Activated naive CD8-positive, alpha-beta T cell (primary cell): ENCODE measurements at regions not wholly inside any gene's neighbourhood (a gene's known extent, or its start where the extent isn't known, plus 50 kb on each side); places are given as distances from the start of the nearest gene placed in this dataset.

Experiments
- H3K27ac Mint-ChIP-seq: one replicate; pipeline ENCODE4 v1.8.0; 2021; ENCODE audit warnings: mixed read lengths
- H3K27me3 Mint-ChIP-seq: one replicate; pipeline ENCODE4 v1.8.0; 2021; ENCODE audit warnings: mixed read lengths
- H3K36me3 Mint-ChIP-seq: one replicate; pipeline ENCODE4 v1.8.0; 2021; ENCODE audit warnings: mixed read lengths
- H3K4me1 Mint-ChIP-seq: one replicate; pipeline ENCODE4 v1.8.0; 2021; ENCODE audit warnings: low read depth, mixed read lengths
- H3K4me3 Mint-ChIP-seq: one replicate; pipeline ENCODE4 v1.8.0; 2021; ENCODE audit warnings: mild to moderate bottlenecking, mixed read lengths
- H3K9me3 Mint-ChIP-seq: one replicate; pipeline ENCODE4 v1.8.0; 2021; ENCODE audit warnings: low read depth, mixed read lengths

- Mint-ChIP-seq H3K4me1 (peaks cover 76% of the 10 kb centered on the region), H3K9me3 (no peaks in the 10 kb centered on the region), H3K27ac (peak overlapping the region; percentile 98), H3K4me3 (peak overlapping the region; percentile 81), H3K27me3 (no peaks in the 10 kb centered on the region), H3K36me3 (peaks cover 19% of the 10 kb centered on the region)
Observed at GRCh38 chr7:130966246-130967009, 232.4 kb upstream of the KLF14 start.

- peaks cover 32% of the 10 kb centered on the region for H3K36me3 Mint-ChIP-seq
- no peaks in the 10 kb centered on the region for H3K27me3 Mint-ChIP-seq
- no peaks in the 10 kb centered on the region for H3K9me3 Mint-ChIP-seq
- H3K4me1 Mint-ChIP-seq: peaks cover 86% of the 10 kb centered on the region
- peak overlapping the region; percentile 77 for H3K4me3 Mint-ChIP-seq
- peak overlapping the region; percentile 98 for H3K27ac Mint-ChIP-seq
Observed at GRCh38 chr7:130970196-130970595, 236.2 kb upstream of the KLF14 start.

- Mint-ChIP-seq H3K4me1 (peaks cover 91% of the 10 kb centered on the region), H3K4me3 (peak overlapping the region; percentile 77), H3K36me3 (peaks cover 37% of the 10 kb centered on the region)
Observed at GRCh38 chr7:130970696-130971095, 236.7 kb upstream of the KLF14 start.

GRCh38 chr7:130971297-130971696 lies 237.3 kb upstream of the KLF14 start:
- Mint-ChIP-seq H3K27ac (peak overlapping the region; percentile 98), H3K9me3 (no peaks in the 10 kb centered on the region), H3K36me3 (peaks cover 37% of the 10 kb centered on the region), H3K27me3 (no peaks in the 10 kb centered on the region), H3K4me1 (peaks cover 88% of the 10 kb centered on the region), H3K4me3 (peak overlapping the region; percentile 77)

More at GRCh38 chr7:130970696-130971095, 236.7 kb upstream of the KLF14 start:
- no peaks in the 10 kb centered on the region for H3K9me3 Mint-ChIP-seq
- H3K27me3 Mint-ChIP-seq: no peaks in the 10 kb centered on the region
- H3K27ac Mint-ChIP-seq: peak overlapping the region; percentile 98

GRCh38 chr7:130972201-130972600 lies 238.2 kb upstream of the KLF14 start:
- Mint-ChIP-seq H3K27ac (peak overlapping the region; percentile 98), H3K4me3 (peak overlapping the region; percentile 77), H3K4me1 (peaks cover 84% of the 10 kb centered on the region), H3K9me3 (no peaks in the 10 kb centered on the region), H3K27me3 (no peaks in the 10 kb centered on the region), H3K36me3 (peaks cover 33% of the 10 kb centered on the region)

- H3K9me3 Mint-ChIP-seq: no peaks in the 10 kb centered on the region
- peak overlapping the region; percentile 99 for H3K27ac Mint-ChIP-seq
- peak overlapping the region; percentile 70 for H3K4me3 Mint-ChIP-seq
- no peaks in the 10 kb centered on the region for H3K27me3 Mint-ChIP-seq
- peaks cover 27% of the 10 kb centered on the region for H3K36me3 Mint-ChIP-seq
- H3K4me1 Mint-ChIP-seq: peaks cover 80% of the 10 kb centered on the region
Observed at GRCh38 chr7:130973637-130974036, 239.6 kb upstream of the KLF14 start.

- Mint-ChIP-seq H3K4me1 (peaks cover 79% of the 10 kb centered on the region), H3K4me3 (peak overlapping the region; percentile 70), H3K27ac (peak overlapping the region; percentile 99), H3K9me3 (no peaks in the 10 kb centered on the region), H3K27me3 (no peaks in the 10 kb centered on the region), H3K36me3 (peaks cover 27% of the 10 kb centered on the region)
Observed at GRCh38 chr7:130974169-130974568, 240.2 kb upstream of the KLF14 start.

- peaks cover 27% of the 10 kb centered on the region for H3K36me3 Mint-ChIP-seq
- H3K4me3 Mint-ChIP-seq: no peak overlapping the region
- H3K27ac Mint-ChIP-seq: peak overlapping the region; percentile 99
Observed at GRCh38 chr7:130974794-130975193, 240.8 kb upstream of the KLF14 start.

GRCh38 chr7:130975731-130976130 lies 241.7 kb upstream of the KLF14 start:
- H3K36me3 Mint-ChIP-seq: peaks cover 27% of the 10 kb centered on the region
- peak overlapping the region; percentile 99 for H3K27ac Mint-ChIP-seq
- H3K4me1 Mint-ChIP-seq: peaks cover 79% of the 10 kb centered on the region
- H3K27me3 Mint-ChIP-seq: no peaks in the 10 kb centered on the region
- no peaks in the 10 kb centered on the region for H3K9me3 Mint-ChIP-seq
- peak overlapping the region; percentile 35 for H3K4me3 Mint-ChIP-seq

More at GRCh38 chr7:130974794-130975193, 240.8 kb upstream of the KLF14 start:
- no peaks in the 10 kb centered on the region for H3K27me3 Mint-ChIP-seq
- H3K4me1 Mint-ChIP-seq: peaks cover 83% of the 10 kb centered on the region
- H3K9me3 Mint-ChIP-seq: no peaks in the 10 kb centered on the region

GRCh38 chr7:130982160-130982638 lies 248.2 kb upstream of the KLF14 start:
- no peak overlapping the region for H3K4me3 Mint-ChIP-seq
- no peaks in the 10 kb centered on the region for H3K9me3 Mint-ChIP-seq
- H3K27ac Mint-ChIP-seq: no peak overlapping the region
- H3K27me3 Mint-ChIP-seq: no peaks in the 10 kb centered on the region
- peaks cover 2% of the 10 kb centered on the region for H3K36me3 Mint-ChIP-seq
- H3K4me1 Mint-ChIP-seq: peaks cover 57% of the 10 kb centered on the region

GRCh38 chr7:130982651-130983050 lies 248.6 kb upstream of the KLF14 start:
- H3K4me3 Mint-ChIP-seq: no peak overlapping the region
- peaks cover 59% of the 10 kb centered on the region for H3K4me1 Mint-ChIP-seq
- no peak overlapping the region for H3K27ac Mint-ChIP-seq
- no peaks in the 10 kb centered on the region for H3K27me3 Mint-ChIP-seq
- H3K36me3 Mint-ChIP-seq: peaks cover 2% of the 10 kb centered on the region
- no peaks in the 10 kb centered on the region for H3K9me3 Mint-ChIP-seq

- Mint-ChIP-seq H3K9me3 (no peaks in the 10 kb centered on the region), H3K4me1 (peaks cover 62% of the 10 kb centered on the region), H3K27me3 (no peaks in the 10 kb centered on the region), H3K36me3 (peaks cover 2% of the 10 kb centered on the region), H3K4me3 (peak overlapping the region; percentile 34), H3K27ac (peak overlapping the region; percentile 91)
Observed at GRCh38 chr7:130985361-130985760, 251.4 kb upstream of the KLF14 start.

- Mint-ChIP-seq H3K36me3 (peaks cover 2% of the 10 kb centered on the region), H3K27me3 (no peaks in the 10 kb centered on the region), H3K27ac (peak overlapping the region; percentile 91), H3K9me3 (no peaks in the 10 kb centered on the region), H3K4me1 (peaks cover 70% of the 10 kb centered on the region), H3K4me3 (peak overlapping the region; percentile 34)
Observed at GRCh38 chr7:130986261-130986690, 252.3 kb upstream of the KLF14 start.

GRCh38 chr7:130987092-130987491 lies 253.1 kb upstream of the KLF14 start:
- Mint-ChIP-seq H3K27ac (peak overlapping the region; percentile 91), H3K36me3 (peaks cover 4% of the 10 kb centered on the region), H3K4me3 (peak overlapping the region; percentile 34), H3K9me3 (no peaks in the 10 kb centered on the region), H3K4me1 (peaks cover 78% of the 10 kb centered on the region), H3K27me3 (no peaks in the 10 kb centered on the region)

GRCh38 chr7:130988443-130988842 lies 254.4 kb upstream of the KLF14 start:
- H3K9me3 Mint-ChIP-seq: no peaks in the 10 kb centered on the region
- H3K27me3 Mint-ChIP-seq: no peaks in the 10 kb centered on the region
- peak overlapping the region; percentile 30 for H3K4me3 Mint-ChIP-seq
- peaks cover 4% of the 10 kb centered on the region for H3K36me3 Mint-ChIP-seq
- H3K27ac Mint-ChIP-seq: peak overlapping the region; percentile 91
- peaks cover 86% of the 10 kb centered on the region for H3K4me1 Mint-ChIP-seq
